Effector memory CD8-positive, alpha-beta T cell (primary cell): ENCODE measurements at regions not wholly inside any gene's neighbourhood (a gene's known extent, or its start where the extent isn't known, plus 50 kb on each side); places are given as distances from the start of the nearest gene placed in this dataset.

ENCODE experiments used
- ATAC-seq: fragments of 150-1000 bp; cut with Tn5 transposase; replicated peaks from 2 replicates; pipeline ENCODE4 v1.10.0; 2021; ENCODE audit warnings: mild to moderate bottlenecking, moderate library complexity
- DNase-seq, 3 experiments: peaks; one replicate each; pipeline ENCODE4 v3.0.0; 2021
- H3K27ac Mint-ChIP-seq, 2 donors: one replicate each; pipeline ENCODE4 v1.8.0; 2022; ENCODE audit warnings: mild to moderate bottlenecking in 2 of 2, mixed read lengths in 2 of 2, moderate library complexity in 2 of 2
- H3K27me3 Mint-ChIP-seq, 2 donors: one replicate each; pipeline ENCODE4 v1.8.0; 2022; ENCODE audit warnings: mixed read lengths in 2 of 2
- H3K36me3 Mint-ChIP-seq: one replicate; pipeline ENCODE4 v1.8.0; 2022; ENCODE audit warnings: mild to moderate bottlenecking, moderate library complexity, mixed read lengths; ENCODE audit not compliant: insufficient read depth
- H3K4me1 Mint-ChIP-seq, 2 donors: one replicate each; pipeline ENCODE4 v1.8.0; 2022; ENCODE audit warnings: low read depth in 2 of 2, mixed read lengths in 2 of 2
- H3K4me3 Mint-ChIP-seq, 2 donors: one replicate each; pipeline ENCODE4 v1.8.0; 2022; ENCODE audit warnings: mild to moderate bottlenecking in 2 of 2, mixed read lengths in 2 of 2, moderate library complexity in 2 of 2
- H3K9me3 Mint-ChIP-seq, 2 donors: one replicate each; pipeline ENCODE4 v1.8.0; 2022; ENCODE audit warnings: mixed read lengths in 2 of 2

DNA sequence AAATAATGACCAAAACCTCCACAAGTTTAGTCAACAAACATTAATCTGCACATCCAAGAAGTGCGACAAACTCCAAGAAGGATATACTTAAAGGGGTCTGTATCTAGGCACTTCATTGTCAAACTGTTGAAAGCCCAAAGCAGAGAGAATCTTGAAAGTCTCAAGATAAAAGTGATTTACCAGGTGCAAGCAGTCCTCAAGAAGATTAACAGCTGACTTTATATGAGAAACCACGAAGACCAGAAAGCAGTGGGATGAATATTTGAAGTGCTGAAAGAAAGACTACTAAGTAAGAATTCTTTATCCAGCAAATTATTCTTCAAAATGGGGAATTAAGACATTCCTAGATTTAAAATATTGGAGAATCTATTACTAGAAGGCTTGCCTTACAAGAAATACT is 58.4 kb upstream of the BLCAP start:
- no peak overlapping the region for H3K27ac Mint-ChIP-seq
- DNase-seq = no peak
- no peaks in the 10 kb centered on the region for H3K4me1 Mint-ChIP-seq
- H3K27me3 Mint-ChIP-seq = peaks cover 46 to 81% of the 10 kb centered on the region in 2 donors
- no peak for ATAC-seq
- H3K36me3 Mint-ChIP-seq = no peaks in the 10 kb centered on the region
- no peak overlapping the region for H3K4me3 Mint-ChIP-seq
- peaks cover 3 to 7% of the 10 kb centered on the region in 2 donors for H3K9me3 Mint-ChIP-seq

DNA sequence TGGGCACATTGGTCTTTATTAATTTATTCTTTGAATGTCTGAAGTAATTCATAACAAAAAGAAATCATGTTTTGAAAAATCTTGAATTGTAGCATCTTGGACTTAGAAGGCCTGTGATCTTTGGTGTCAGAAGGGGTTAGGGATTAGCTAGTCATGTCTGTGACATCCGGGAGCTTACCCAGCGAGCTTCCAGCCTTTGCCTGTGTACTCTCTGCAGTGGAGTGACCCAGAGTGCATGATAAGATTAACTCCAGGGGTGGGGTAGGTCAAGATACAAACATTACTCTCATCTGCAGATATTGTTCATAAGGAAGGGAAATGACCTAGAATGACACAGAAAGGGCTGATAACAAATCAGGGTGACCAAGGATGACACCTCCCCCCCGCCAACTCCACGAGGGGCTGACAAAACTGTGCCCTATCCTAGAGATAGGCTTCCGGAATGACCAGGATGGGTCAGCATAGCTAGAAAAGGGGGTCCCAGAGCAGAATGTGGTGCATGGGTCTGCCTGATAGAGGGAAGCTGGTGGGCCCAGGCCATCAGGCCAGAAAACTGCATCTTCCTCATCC is 56.6 kb upstream of the BLCAP start:
- no peak overlapping the region for H3K27ac Mint-ChIP-seq
- no peaks in the 10 kb centered on the region for H3K36me3 Mint-ChIP-seq
- H3K9me3 Mint-ChIP-seq = peaks cover 3 to 7% of the 10 kb centered on the region in 2 donors
- H3K27me3 Mint-ChIP-seq = peaks cover 57 to 81% of the 10 kb centered on the region in 2 donors
- ATAC-seq (no peak), DNase-seq (no peak)
- no peak overlapping the region for H3K4me3 Mint-ChIP-seq
- no peaks in the 10 kb centered on the region for H3K4me1 Mint-ChIP-seq

DNA sequence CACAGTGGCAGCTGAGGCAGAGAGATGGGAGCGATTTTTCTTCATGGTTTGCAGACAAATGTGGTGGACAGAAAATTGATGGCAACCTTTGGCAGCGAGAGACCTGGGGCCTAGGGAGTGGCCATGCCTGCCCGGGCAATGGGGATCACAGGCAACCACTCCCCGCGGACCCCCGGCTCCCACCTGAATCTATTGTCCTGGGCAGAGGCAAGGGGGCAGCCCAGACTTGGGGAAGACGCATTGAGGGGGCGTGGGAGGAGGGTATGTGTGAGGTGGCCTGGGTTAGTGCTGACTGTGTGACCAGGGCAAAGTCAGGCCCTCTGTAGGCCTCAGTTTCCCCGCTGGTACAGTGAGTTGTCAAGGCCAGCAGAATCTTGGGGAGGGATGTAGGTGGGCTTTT is 53.6 kb upstream of the BLCAP start:
- no peak overlapping the region for H3K27ac Mint-ChIP-seq
- H3K4me1 Mint-ChIP-seq = no peaks in the 10 kb centered on the region
- peaks cover 3 to 7% of the 10 kb centered on the region in 2 donors for H3K9me3 Mint-ChIP-seq
- no peak for DNase-seq
- H3K36me3 Mint-ChIP-seq = no peaks in the 10 kb centered on the region
- peaks cover 81 to 97% of the 10 kb centered on the region in 2 donors for H3K27me3 Mint-ChIP-seq
- no peak for ATAC-seq
- H3K4me3 Mint-ChIP-seq = no peak overlapping the region

DNA sequence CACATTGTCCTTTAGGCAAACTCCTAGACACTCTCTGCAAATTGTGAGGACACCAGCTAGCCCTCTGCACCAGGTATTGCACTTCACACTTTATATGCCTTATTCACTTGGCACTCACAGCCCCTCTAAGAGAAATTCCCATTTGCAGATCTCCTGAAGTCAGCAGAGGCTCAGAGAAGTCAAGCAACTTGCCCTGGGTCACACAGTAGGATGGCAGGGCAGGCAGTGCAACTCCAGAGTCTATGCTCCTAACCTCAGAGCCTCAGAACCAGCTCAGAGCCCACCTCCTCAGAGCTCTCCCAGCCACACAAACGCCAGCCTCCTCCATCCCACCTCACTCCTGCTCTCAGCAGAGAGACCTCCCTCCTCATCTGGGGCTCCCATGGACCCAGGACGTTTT is 52.4 kb upstream of the BLCAP start:
- ATAC-seq (no peak), DNase-seq (no peak)
- no peaks in the 10 kb centered on the region for H3K36me3 Mint-ChIP-seq
- H3K27me3 Mint-ChIP-seq = peaks cover 74 to 86% of the 10 kb centered on the region in 2 donors
- no peaks in the 10 kb centered on the region for H3K9me3 Mint-ChIP-seq
- H3K4me1 Mint-ChIP-seq = no peaks in the 10 kb centered on the region
- no peak overlapping the region for H3K27ac Mint-ChIP-seq
- H3K4me3 Mint-ChIP-seq = no peak overlapping the region

DNA sequence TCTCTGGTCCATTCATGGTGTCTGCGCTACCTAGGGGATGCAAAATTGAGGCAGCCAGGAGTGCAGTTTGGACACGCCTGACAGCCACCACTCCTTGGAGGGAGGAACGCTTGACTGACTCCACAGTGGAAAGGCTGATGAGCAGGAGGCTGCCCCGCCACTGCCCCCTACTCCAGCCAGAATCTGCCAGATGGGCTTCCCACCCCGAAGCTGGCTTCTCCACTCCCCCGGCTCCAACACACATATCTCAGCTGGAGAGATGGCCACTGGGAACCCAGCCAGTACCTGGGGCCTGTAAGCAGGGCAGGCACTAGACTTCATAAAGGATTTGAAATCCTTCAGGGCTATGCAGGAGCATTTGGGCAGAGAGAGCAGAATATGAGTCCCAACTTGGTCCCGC is 51.4 kb upstream of the BLCAP start:
- Mint-ChIP-seq H3K27ac (no peak overlapping the region), H3K9me3 (no peaks in the 10 kb centered on the region), H3K4me1 (no peaks in the 10 kb centered on the region), H3K4me3 (no peak overlapping the region), H3K27me3 (peaks cover 66 to 82% of the 10 kb centered on the region in 2 donors), H3K36me3 (no peaks in the 10 kb centered on the region)
- ATAC-seq = no peak
- no peak for DNase-seq

DNA sequence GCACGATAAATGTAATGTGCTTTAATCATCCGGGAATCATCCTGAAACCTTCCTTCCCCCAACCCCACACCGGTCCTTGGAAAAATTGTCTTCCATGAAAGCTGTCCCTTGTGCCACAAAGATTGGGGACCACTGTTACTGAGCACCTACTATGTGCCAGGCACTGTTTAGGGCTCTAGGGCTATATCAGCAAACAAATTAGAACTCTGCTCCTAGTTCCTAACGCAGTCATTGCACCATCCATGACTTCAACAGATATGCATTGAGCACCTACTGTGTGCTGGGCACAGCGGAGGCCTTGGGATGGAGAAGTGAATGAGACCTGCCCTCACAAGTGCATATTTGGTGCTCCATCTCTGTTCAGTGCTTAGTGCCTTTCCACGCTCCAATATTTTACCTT is 50.3 kb upstream of the BLCAP start:
- Mint-ChIP-seq H3K9me3 (no peaks in the 10 kb centered on the region), H3K27ac (no peak overlapping the region), H3K36me3 (no peaks in the 10 kb centered on the region), H3K4me1 (peaks cover 0 to 2% of the 10 kb centered on the region in 2 donors), H3K4me3 (no peak overlapping the region), H3K27me3 (peaks cover 71 to 82% of the 10 kb centered on the region in 2 donors)
- ATAC-seq (no peak), DNase-seq (no peak)
